Natural killer cell treated with Interleukin-12 subunit alpha and Interleukin-12 subunit beta and Interleukin-15 and Interleukin-18, amount 100 ng/mL, for 72 hours (primary cell): ENCODE measurements at regions not wholly inside any gene's neighbourhood (a gene's known extent, or its start where the extent isn't known, plus 50 kb on each side); places are given as distances from the start of the nearest gene placed in this dataset.

ENCODE experiments used
- ATAC-seq, 2 donors: fragments of 150-1000 bp; cut with Tn5 transposase in 1 of 2; sonication (Bioruptor Pico), chemical (Tn5 transposase) in 1 of 2; 2 replicates each; pipeline ENCODE4 v1.10.0; 2021
- DNase-seq: peaks from one replicate; pipeline ENCODE4 v3.0.0; 2022; ENCODE audit warnings: low spot score
- H3K27ac Mint-ChIP-seq, 2 donors: 1 replicate in 1 of 2; 2 replicates in 1 of 2; pipeline ENCODE4 v1.8.0; 2022; ENCODE audit warnings: mixed read lengths in 2 of 2, mild to moderate bottlenecking in 1 of 2, moderate library complexity in 1 of 2
- H3K27me3 Mint-ChIP-seq, 2 donors: 1 replicate in 1 of 2; 2 replicates in 1 of 2; pipeline ENCODE4 v1.8.0; 2022; ENCODE audit warnings: mixed read lengths in 2 of 2
- H3K36me3 Mint-ChIP-seq: one replicate; pipeline ENCODE4 v1.8.0; 2022; ENCODE audit warnings: mixed read lengths
- H3K4me1 Mint-ChIP-seq, 2 donors: 1 replicate in 1 of 2; 2 replicates in 1 of 2; pipeline ENCODE4 v1.8.0; 2022; ENCODE audit warnings: low read depth in 2 of 2, mixed read lengths in 2 of 2, mild to moderate bottlenecking in 1 of 2
- H3K4me3 Mint-ChIP-seq: one replicate; pipeline ENCODE4 v1.8.0; 2022; ENCODE audit warnings: mixed read lengths
- H3K9me3 Mint-ChIP-seq: 2 replicates; pipeline ENCODE4 v1.8.0; 2022; ENCODE audit warnings: mixed read lengths

GRCh38 chr1:175804561-175804960 lies 61.2 kb upstream of the TNR start:
- peaks cover 0 to 3% of the 10 kb centered on the region in 2 donors for H3K27me3 Mint-ChIP-seq
- no peaks in the 10 kb centered on the region for H3K9me3 Mint-ChIP-seq
- H3K4me3 Mint-ChIP-seq, result no peak overlapping the region
- ATAC-seq (no peak), DNase-seq (no peak)
- H3K36me3 Mint-ChIP-seq, result no peaks in the 10 kb centered on the region
- no peak overlapping the region for H3K27ac Mint-ChIP-seq
- H3K4me1 Mint-ChIP-seq, result no peaks in the 10 kb centered on the region

- ATAC-seq, result no peak
- H3K36me3 Mint-ChIP-seq, result no peaks in the 10 kb centered on the region
These were observed 60.0 kb upstream of the TNR start for GRCh38 chr1:175803413-175803812.

GRCh38 chr1:175802407-175803123 lies 59.2 kb upstream of the TNR start:
- H3K27me3 Mint-ChIP-seq, result peaks cover 0 to 12% of the 10 kb centered on the region in 2 donors
- H3K4me3 Mint-ChIP-seq, result no peak overlapping the region
- H3K36me3 Mint-ChIP-seq, result no peaks in the 10 kb centered on the region
- DNase-seq, result no peak
- H3K4me1 Mint-ChIP-seq, result no peaks in the 10 kb centered on the region
- H3K9me3 Mint-ChIP-seq, result no peaks in the 10 kb centered on the region
- peak in 1 of 2 donors; percentile 36 for ATAC-seq
- H3K27ac Mint-ChIP-seq, result no peak overlapping the region

More at GRCh38 chr1:175803413-175803812, 60.0 kb upstream of the TNR start:
- no peak overlapping the region for H3K4me3 Mint-ChIP-seq
- peaks cover 0 to 11% of the 10 kb centered on the region in 2 donors for H3K27me3 Mint-ChIP-seq
- H3K9me3 Mint-ChIP-seq, result no peaks in the 10 kb centered on the region
- DNase-seq, result no peak
- H3K27ac Mint-ChIP-seq, result no peak overlapping the region
- H3K4me1 Mint-ChIP-seq, result no peaks in the 10 kb centered on the region

GRCh38 chr1:175801979-175802378 lies 58.6 kb upstream of the TNR start:
- DNase-seq, result no peak

GRCh38 chr1:175797576-175797975 lies 54.2 kb upstream of the TNR start:
- Mint-ChIP-seq H3K4me1 (no peaks in the 10 kb centered on the region), H3K27ac (no peak overlapping the region), H3K36me3 (no peaks in the 10 kb centered on the region), H3K4me3 (no peak overlapping the region), H3K9me3 (peaks cover 3% of the 10 kb centered on the region), H3K27me3 (peaks cover 17 to 41% of the 10 kb centered on the region in 2 donors)
- ATAC-seq (no peak), DNase-seq (no peak)

More at GRCh38 chr1:175801979-175802378, 58.6 kb upstream of the TNR start:
- H3K27me3 Mint-ChIP-seq, result peaks cover 3 to 18% of the 10 kb centered on the region in 2 donors
- H3K36me3 Mint-ChIP-seq, result no peaks in the 10 kb centered on the region
- H3K4me1 Mint-ChIP-seq, result no peaks in the 10 kb centered on the region
- H3K27ac Mint-ChIP-seq, result no peak overlapping the region
- peaks cover 3% of the 10 kb centered on the region for H3K9me3 Mint-ChIP-seq
- H3K4me3 Mint-ChIP-seq, result no peak overlapping the region
- ATAC-seq, result no peak

- Mint-ChIP-seq H3K9me3 (peaks cover 3% of the 10 kb centered on the region), H3K4me3 (no peak overlapping the region), H3K27ac (no peak overlapping the region), H3K27me3 (peaks cover 27 to 51% of the 10 kb centered on the region in 2 donors), H3K36me3 (no peaks in the 10 kb centered on the region), H3K4me1 (no peaks in the 10 kb centered on the region)
- DNase-seq, result no peak
- ATAC-seq, result peak in 1 of 2 donors; percentile 30
These were observed 51.2 kb upstream of the TNR start for GRCh38 chr1:175794586-175794985.

- H3K27me3 Mint-ChIP-seq, result peaks cover 32 to 48% of the 10 kb centered on the region in 2 donors
- H3K27ac Mint-ChIP-seq, result no peak overlapping the region
These were observed 50.2 kb upstream of the TNR start for GRCh38 chr1:175793617-175794016.

More at GRCh38 chr1:175793617-175794016, 50.2 kb upstream of the TNR start:
- ATAC-seq (no peak), DNase-seq (no peak)
- peaks cover 3% of the 10 kb centered on the region for H3K9me3 Mint-ChIP-seq
- H3K36me3 Mint-ChIP-seq, result no peaks in the 10 kb centered on the region
- no peak overlapping the region for H3K4me3 Mint-ChIP-seq
- no peaks in the 10 kb centered on the region for H3K4me1 Mint-ChIP-seq
